Astrocyte of the hippocampus (primary cell): ENCODE measurements at regions not wholly inside any gene's neighbourhood (a gene's known extent, or its start where the extent isn't known, plus 50 kb on each side); places are given as distances from the start of the nearest gene placed in this dataset.

Source experiments
- DNase-seq: peaks from one replicate; pipeline ENCODE4 v3.0.0; 2011; ENCODE audit warnings: low read depth, low spot score

DNA sequence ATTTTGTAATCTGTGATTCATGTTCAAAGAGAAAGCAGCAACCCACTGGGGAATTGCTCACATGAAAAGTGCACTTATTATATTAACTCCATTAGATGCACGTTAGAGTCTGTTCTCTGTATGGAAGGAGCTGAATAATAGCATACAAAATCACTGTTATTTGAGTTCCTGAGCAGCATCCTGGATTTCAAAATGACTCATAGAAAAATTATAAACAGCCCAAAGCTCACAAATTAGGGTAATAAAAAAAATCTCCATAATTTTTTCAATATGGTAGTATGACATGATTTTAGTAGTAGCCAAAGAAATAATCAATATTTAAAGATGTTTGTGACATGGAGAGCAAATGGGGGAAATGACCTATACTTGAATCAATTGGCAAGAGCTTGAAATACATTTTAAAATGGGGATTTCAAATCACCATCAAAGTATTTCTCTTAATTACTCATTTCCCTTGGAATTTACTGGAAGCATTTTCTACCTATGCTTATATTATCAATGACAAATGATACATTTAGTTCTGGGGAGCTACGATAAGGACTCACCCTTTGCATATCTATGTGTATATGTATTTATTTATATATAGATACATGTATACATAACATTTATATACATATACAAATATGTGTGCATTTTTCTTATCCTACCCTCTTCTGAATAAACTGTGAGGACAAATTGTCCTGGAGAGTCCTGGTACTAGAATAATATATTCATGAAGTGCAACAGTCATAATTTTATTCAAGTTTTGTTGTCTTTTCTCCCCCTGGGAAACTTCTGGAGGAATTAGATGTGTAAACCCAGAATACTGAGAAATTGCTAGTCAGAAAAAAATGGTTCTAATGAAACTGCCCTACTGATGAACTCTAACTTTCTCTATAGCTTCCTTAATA, 116.3 kb downstream of the RPL22L1 start:
- DNase-seq, result no peak

DNA sequence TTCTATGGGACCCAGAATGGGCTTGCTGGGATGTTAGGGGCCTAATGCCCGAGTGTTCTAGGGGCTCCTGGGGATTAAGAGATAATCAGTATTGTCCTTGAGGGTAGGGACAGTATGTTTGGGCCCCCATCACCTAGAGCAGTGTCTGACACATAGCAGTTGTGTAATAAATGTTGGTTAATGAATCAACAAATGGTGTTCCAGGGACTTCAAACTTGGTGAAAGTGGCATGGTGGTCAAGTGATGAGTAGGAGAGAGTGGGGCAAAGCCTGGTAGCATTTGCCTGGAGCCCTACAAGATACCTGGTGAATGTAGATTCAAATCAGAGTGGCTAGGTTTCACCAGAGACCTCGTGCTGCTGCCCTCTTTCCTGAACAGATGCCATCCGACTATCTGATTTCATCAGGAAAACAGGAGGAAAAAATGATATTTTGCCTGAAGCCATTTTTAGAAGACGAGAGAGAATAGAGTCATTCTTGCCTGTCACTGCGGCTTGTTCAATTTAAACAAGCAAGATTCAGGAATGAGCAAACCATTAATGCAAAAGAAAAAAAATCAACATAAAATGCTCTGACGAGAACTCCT, 117.3 kb downstream of the RPL22L1 start:
- DNase-seq, result no peak

DNA sequence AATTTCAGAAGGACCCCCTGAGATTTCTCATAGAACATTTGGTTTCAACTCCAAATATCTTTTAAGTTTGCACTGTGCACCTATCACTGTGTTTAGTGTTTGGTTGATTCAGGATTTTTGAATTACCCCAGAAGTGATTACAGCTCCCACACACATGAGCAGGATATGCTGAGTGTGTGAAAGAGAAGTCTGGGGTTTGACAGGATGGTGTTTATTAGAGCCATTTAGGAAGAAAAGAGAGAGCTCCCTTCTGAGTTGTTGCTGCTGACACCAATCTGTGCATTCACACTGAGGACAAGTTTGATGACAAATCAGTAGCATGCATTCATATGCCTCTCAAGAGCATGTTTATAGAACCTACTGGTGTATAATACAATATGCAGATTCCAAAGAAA, 118.1 kb downstream of the RPL22L1 start:
- DNase-seq, result no peak

DNA sequence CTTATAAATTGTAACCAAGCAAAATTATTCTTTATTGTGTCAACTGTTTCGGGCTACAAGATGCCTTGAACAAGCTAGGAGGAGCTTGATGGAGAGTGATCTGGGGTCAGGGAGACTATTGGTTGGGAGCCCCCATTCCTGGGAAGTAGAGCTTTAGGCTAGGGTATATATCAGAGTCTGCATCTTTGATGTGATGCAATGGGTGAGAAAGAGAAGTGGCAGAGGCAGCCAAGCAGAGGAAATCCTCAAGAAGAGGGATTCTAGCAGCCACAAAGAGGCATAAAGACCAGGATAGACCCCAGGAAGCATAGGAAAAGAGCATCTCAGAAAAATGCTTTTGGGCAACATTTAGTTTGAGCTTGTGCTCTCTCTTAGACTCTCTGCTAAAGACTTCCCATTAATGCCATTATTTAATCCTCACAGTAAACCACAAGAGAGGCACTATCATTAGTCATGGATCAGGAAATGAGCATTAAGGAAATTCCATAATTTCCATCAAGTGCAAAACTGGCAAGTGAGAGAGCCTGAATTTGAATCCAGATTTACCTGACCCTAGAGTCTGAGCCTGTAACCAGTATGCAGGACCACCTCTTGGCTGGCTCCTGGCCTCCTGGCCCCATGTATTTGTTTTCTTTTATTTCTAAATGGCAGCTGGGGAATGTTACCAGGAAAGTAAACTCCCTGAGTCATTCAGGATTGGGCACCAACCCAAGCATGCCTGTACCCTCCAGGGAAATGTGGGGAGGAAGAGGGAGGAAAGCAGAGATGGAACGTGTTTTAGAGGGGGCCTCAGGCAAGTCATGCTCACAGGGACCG, 118.7 kb downstream of the RPL22L1 start:
- DNase-seq, result peak; percentile 93

DNA sequence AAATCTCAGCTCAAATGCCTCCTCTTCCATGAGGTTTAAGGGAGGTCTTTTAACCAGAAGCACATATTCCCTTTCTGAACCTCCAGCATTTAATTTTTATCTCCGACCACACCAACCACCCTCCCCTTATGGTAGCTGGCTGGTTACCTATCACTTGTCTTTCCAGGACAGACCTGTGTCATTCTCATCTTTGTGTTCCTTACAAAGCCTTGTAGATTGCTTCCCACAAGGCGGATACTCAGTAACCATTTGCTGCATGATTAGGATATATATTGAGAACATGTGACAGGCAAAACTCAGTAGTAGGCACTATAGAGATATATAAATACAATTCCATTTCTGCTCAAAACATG, 119.5 kb downstream of the RPL22L1 start:
- no peak for DNase-seq

DNA sequence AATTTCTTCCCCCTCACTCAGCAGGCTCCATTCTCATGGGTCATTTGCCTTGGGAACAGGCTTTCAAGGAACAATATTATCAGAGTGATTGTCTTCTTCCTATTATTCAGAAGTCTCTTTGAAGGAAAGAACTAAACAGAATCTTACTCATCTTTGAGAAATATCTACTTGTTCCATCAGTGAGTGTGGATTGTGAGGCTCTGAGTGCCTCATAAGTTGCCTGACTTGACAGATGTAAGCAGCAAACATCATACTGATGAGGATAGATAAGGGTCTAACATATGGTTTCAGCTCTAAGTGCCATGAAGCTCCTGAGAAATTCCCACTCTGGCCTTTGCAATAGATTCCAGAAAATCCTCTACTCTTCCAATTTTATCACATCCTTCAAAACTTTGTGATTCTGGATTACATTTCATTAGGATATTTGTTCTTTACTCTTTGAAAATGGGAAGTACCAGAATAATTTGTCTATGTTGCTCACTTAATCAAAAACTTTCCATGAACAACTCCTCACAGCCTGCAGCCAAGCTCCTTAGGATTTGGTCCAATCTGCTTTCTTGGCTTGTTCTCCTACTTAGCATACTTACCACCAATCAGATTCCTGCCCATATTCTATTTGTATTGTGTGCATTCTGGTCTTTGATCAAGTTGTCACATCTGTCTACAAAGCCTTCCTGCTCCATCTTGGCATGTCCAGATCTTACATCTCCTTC, 120.1 kb downstream of the RPL22L1 start:
- DNase-seq, result no peak

DNA sequence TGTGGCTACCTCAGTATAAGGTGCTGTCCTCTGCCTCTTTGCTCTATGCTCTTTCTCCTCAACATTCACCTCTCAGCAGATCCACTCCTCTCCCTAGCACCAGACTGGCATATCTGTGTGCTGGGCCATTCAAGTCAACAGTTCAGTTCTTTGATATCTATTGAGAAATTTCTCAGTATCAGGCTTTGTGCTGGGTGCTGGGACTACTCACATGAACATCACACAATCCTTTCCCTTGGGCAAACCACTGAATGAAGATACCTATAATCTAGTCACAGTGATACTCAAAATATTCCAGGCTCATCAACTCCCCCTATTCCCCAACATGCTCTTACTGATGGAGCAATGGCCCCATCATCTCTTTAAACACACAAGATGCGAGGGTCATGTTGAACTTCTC, 120.8 kb downstream of the RPL22L1 start:
- no peak for DNase-seq

DNA sequence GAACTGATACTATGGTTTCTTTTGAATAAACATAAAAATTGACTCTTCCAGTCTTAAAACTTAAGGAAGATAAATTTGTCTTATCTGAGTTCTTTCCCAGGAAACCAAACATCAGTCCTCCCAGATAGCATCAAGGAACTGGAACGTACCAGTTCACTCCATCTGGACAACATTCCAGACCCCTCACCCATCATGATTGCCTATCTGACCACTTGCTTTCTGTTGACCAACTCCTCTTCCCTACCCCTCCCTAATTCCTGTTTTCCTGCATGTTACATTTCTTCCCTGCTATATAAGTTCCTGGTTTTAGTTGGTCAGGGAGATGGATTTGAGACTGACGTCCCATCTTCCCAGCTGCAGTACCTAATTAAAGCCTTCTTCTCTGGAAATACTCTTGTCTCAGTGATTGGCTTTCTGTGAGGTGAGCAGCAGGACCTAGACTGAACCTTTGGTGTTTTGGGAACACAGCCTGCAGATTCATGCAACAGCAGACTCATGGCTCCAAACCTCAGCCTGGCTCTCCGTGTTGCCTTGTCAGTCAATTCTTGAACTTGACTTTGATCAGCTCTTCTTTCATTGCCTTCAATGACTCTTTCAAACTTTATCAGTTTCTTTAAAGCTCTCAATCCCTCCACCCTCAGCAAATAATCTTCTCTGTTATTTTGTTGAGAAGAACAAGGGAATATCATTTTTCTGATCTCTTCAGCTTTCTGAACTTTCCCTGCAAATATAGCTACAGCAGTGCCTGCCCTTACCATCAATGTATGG, 123.6 kb downstream of the RPL22L1 start:
- no peak for DNase-seq

DNA sequence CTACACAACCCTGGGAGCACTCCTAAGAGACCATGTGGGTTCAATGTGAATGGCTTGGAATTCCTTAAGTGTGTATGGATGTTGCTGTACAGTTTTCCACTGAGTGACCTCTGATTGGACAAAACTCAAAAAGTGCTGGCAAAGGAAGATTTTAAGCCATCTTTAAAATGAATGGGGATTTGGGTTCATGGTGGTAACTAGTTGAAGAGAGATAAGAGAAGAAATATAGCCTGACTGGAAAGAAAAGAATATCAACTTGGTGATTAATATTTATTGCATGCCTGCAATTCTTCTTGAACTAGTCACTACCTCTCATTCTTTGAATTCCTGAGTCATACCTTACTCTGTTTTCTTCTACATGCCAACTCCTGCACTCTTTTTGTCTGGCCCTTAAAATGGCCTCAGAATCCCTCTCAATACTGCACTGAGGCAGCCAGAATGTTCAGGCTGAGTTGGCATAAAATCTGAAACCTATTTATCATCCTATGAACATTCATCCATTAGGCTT, 124.7 kb downstream of the RPL22L1 start:
- DNase-seq, result peak; percentile 70

DNA sequence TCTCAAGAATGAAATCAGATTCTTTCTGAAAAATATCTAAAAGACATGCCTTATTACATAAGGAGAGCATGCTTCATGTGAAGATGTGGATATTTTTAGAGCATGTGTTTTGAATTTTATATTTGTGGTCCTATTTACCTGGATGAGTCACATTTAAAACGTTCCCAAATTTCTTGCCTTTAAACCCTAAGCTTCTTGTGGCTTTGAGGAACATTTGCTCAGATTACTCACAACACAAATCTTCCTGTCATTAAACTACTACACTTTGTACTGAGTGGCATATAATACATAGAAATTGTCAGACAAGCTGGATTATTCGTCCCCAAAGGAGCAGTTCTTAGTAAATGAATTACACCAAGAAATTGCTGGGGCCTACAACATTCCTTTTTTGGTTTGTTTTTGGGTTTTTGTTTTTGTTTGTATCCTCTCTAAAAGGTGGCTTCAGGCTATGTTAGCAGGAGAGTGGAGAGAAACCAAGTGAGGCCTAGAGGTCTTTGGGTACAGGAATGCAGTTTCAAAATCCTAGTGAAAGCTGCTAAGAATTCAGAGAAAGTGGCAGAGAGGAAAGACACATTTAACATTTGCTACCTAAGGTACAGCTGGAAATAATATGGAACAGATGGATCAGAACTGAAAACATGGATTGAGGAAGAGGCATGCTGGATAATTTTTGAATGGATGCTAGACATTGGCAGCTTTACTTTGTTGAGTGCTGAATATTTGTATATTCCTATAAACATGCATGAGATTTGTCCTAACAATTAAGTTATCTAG, 128.1 kb downstream of the RPL22L1 start:
- DNase-seq, result peak; percentile 32

DNA sequence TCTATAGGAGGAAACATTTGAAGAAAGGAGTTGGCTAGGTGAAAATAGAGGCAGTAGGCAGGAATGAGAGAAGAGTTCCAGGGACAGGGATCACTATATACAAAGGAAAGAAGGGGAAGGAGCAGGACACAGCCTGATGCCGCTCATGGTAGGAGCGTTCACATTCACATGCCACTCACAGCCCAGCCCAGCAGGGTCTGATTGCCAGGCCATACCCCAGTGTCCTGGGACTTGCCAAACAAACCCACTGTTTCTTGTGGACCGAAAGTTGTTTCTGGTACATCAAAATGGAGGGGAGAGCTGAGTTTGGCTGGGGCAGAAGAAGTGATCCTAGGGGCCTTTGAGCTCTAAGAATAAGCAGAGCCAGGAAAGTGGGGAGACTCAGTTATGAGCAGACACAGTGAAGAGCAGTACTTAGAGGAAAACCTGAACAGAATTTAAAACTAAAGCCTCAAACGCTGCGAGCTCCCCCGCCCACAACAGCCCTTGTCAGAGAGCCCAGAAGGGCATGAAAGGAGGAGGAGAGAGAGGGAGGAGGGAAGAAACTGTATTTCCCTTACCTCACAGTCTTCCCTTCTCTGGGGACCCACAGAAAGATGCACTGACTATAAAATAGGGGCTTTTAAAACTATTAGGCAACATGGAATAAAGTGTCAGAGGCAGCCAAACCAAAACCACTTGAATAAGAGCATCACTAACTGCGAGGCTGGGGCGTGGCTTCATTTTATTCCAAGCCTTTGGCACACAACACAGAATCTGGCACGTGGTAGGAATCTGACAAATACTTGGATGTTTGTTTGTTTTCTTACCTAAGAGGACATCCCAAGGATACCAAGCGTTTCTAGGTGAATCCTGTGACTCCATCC, 129.0 kb downstream of the RPL22L1 start:
- peak; percentile 85 for DNase-seq

DNA sequence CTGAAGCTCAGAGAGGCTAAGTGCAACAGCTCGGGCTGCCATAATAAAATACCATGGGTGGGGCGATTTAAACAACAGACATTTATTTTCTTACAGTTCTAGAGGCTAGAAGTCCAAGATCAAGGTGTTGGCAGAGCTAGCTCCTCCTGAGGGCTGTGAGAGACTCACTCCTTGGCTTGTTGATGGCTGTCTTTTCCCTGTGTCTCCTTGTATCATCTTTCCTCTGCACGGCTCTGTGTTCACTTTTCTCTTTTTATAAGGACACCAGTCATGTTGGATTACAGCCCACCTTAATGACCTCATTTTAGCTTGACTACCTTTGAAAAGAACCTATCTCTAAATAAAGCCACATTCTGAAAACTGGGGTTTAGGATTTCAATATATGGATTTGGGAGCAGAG, 129.7 kb downstream of the RPL22L1 start:
- no peak for DNase-seq

DNA sequence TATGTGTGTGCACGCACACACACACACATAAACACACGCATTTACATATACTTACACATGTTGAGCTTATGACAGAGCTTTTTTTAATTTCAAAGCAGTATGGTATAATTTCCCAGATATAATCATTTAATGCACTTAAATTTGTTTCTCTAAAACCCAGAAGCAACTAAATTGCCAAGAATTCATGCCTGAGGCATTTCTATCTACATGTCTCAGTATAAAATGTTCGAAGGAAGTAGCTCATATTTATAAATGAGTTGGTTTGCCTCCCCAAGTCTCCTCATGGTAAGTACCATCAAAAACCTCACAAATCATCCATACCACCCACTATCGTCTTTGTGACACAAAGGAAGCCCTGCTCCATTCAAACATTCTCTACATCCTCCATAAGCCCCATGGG, 130.6 kb downstream of the RPL22L1 start:
- DNase-seq, result no peak

DNA sequence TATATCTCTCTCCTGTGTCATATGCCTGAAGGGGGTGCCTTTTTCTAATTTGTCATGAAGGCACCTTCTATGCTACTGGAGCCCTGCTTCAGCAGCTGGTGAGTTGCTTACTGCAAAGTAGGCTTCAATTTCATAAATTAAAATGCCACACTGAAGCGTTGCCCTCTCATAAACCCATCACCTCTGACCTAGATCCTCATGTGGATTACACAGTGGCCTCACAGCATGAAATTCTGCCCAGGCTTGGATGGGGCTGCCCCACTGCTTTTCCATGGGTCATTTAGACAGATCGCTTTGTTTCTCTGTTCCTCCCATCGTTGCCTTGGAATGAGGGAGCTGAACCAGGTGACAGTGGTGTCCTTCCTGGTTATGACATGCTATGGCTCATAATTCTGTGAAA, 131.2 kb downstream of the RPL22L1 start:
- DNase-seq, result no peak

DNA sequence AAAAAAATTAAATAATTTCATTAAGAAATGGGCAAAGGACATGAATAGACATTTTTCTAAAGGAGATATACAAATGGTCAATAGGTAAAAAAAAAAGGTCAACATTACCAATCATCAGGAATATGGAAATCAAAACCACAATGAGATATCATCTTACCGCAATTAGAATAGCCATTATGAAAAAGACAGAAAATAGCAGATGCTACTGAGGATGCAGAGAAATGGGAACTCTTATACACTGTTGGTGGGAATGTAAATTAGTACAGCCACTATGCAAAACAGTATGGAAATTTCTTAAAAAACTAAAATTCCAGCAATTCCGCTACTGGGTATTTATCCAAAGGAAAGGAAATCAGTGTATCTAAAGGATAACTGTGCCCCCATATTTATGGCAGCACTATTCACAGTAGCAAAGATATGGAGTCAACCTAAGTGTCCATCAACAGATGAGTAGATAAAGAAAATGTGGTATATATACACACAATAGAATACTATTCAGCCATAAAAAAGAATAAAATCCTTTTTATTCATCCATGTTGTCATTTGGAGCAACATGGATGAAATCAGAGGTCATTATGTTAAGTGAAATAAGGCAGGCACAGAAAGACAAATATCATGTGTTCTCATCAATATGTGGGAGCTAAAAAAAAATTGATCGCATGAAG, 132.4 kb downstream of the RPL22L1 start:
- DNase-seq, result no peak

DNA sequence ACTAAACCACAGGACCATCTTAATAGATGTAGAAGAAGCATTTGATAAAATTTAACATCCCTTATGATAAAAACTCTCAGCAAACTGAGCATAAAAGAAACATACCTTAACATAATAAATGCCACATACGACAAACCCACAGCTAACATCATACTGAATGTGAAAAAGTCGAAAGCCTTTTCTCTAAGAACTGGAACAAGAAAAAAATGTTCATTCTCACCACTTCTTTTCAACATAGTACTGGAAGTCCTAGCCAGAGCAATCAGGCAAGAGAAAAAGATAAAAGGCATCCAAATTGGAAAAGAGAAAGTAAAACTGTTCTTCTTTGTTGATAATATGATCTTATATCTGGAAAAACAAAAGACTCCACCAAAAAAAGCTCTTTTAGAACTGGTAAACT, 134.2 kb downstream of the RPL22L1 start:
- DNase-seq, result no peak

DNA sequence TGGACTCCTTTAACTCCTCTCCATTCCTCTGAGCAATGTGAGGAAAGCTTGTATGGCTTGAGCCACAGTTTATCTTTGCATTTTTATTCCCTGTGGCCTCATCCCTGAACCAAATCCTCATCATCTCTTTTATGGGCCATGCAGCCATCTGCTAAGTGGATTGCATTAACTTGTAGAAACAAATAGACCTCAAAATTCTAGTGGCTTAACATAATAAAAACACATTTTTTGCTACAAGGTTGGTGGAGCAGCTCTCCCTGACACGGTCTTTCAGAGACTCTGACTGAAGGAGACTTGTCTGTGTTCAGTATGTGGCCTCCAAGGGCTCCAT, 135.3 kb downstream of the RPL22L1 start:
- DNase-seq, result no peak

DNA sequence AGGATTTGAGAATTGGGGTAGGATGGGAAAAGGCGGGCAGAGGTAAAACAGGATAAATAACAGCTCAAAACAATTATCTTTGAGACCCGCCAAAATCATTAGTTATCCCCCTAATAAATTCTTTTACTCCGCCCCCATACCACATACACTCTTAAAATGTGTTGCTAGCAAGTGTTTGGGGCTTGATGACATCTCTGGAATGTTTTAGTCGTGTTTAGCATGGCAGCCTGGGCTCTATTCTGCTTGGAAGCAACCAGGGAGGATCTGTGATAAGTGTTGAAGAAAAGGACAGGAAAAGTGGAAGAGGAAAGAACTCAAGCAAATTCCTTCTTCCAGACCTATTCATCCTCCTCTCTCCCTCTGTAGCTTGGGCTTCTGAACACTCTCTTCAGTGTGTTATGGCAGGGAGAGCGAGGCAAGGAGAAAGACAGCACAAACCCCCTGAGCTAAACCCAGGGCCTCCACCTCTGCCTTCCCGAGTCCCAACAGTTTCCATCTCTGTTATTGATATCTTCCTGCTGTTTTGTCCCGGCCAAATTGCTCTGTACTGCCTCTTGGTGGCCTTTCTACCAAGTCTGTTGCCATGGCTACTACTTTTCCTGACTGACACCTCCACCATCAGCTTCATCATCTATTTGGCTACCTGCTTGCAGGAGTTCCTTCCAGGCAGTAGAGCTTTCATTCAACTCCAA, 135.8 kb downstream of the RPL22L1 start:
- DNase-seq, result no peak
